ENCODE measurements at regions not wholly inside any gene's neighbourhood (a gene's known extent, or its start where the extent isn't known, plus 50 kb on each side); places are given as distances from the start of the nearest gene placed in this dataset.

DNA sequence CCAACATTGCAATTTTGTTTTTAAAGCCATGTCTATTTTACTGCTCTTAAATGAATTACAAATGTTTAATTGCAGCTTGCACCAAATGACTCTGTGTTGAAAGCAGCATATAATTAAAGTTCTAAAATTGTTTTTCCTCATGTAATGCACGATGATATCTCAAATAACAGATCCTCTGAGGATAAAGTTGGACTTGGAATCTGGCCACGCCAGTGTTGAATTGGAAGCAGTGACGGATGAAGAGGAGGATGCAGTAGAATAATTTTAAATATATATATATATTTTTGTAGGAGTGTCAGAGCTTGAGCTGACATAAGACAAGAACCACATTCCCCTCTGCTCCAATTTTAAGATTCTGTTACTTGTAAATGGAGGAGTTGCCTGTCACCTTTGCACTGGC, 406.6 kb upstream of the DPPA4 start:
- DNase-seq (ENCODE audit: extremely low spot score, unreplicated experiment) = no peak
- TF ChIP-seq CTCF (conservative IDR thresholded peaks at IDR 0.05) = no peak
- H3K4me3 Mint-ChIP-seq = no peak overlapping the region
- no peaks in the 10 kb centered on the region for H3K4me1 Mint-ChIP-seq (ENCODE audit: unreplicated experiment)
- peaks cover 8% of the 10 kb centered on the region for H3K9me3 Mint-ChIP-seq
- no peak overlapping the region for H3K27ac Mint-ChIP-seq
- no peaks in the 10 kb centered on the region for H3K36me3 Mint-ChIP-seq
- H3K27me3 Mint-ChIP-seq = no peaks in the 10 kb centered on the region

DNA sequence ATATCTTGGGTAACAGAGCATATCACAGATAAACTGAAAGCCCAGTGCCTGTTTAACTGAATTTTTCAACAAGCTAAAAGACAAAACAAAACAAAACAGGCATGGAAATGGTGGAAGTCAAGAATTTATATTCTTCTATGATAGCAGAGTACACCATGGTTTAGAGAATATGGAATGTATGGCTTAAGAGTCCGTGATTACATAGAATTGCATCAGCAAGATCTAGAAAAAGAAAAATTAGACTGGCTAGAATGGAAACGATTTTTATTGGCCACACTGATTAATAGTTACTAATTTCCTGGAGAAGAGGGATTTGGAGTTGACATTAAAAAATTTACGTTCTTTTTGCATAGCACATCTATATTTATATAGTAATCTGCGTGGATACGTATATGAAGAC, 435.2 kb upstream of the DPPA4 start:
- no peaks in the 10 kb centered on the region for H3K36me3 Mint-ChIP-seq
- no peak overlapping the region for H3K4me3 Mint-ChIP-seq

GRCh38 chr3:109774108-109774507, 436.8 kb upstream of the DPPA4 start:
- peaks cover 3% of the 10 kb centered on the region for H3K27me3 Mint-ChIP-seq
- H3K9me3 Mint-ChIP-seq = peaks cover 10% of the 10 kb centered on the region
- H3K36me3 Mint-ChIP-seq = no peaks in the 10 kb centered on the region
- no peak overlapping the region for H3K4me3 Mint-ChIP-seq
- no peak for TF ChIP-seq CTCF (conservative IDR thresholded peaks at IDR 0.05)
- no peaks in the 10 kb centered on the region for H3K4me1 Mint-ChIP-seq (ENCODE audit: unreplicated experiment)
- no peak overlapping the region for H3K27ac Mint-ChIP-seq
- DNase-seq (ENCODE audit: extremely low spot score, unreplicated experiment) = no peak

More for the DNA sequence above, 435.2 kb upstream of the DPPA4 start:
- H3K27me3 Mint-ChIP-seq = peaks cover 3% of the 10 kb centered on the region
- H3K4me1 Mint-ChIP-seq (ENCODE audit: unreplicated experiment) = no peaks in the 10 kb centered on the region
- no peak overlapping the region for H3K27ac Mint-ChIP-seq
- peaks cover 9% of the 10 kb centered on the region for H3K9me3 Mint-ChIP-seq
- TF ChIP-seq CTCF (conservative IDR thresholded peaks at IDR 0.05) = no peak
- DNase-seq (ENCODE audit: extremely low spot score, unreplicated experiment) = no peak

DNA sequence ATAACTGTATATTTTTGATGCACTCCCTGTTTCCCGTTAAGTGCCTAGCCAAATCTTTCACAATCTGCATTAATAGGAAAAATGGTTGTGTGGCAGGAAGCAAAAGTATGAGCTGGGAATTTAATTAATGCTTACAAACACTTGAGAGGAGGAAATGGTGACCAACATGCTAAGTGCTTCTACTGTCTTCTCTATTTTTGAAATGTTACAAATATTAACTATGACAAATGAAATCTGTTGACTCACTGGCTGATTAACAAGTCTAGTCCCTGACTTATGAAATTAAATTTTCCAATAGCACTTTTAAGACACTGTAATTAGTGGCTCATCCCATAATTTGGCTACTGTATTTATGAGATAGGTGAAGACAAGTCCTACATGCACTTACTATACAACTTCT, 446.9 kb upstream of the DPPA4 start:
- Mint-ChIP-seq H3K9me3 (peaks cover 3% of the 10 kb centered on the region), H3K4me3 (no peak overlapping the region), H3K27ac (no peak overlapping the region), H3K36me3 (no peaks in the 10 kb centered on the region), H3K27me3 (no peaks in the 10 kb centered on the region), H3K4me1 (ENCODE audit: unreplicated experiment) (no peaks in the 10 kb centered on the region)
- no peak for DNase-seq (ENCODE audit: extremely low spot score, unreplicated experiment)
- TF ChIP-seq CTCF (conservative IDR thresholded peaks at IDR 0.05) = no peak

DNA sequence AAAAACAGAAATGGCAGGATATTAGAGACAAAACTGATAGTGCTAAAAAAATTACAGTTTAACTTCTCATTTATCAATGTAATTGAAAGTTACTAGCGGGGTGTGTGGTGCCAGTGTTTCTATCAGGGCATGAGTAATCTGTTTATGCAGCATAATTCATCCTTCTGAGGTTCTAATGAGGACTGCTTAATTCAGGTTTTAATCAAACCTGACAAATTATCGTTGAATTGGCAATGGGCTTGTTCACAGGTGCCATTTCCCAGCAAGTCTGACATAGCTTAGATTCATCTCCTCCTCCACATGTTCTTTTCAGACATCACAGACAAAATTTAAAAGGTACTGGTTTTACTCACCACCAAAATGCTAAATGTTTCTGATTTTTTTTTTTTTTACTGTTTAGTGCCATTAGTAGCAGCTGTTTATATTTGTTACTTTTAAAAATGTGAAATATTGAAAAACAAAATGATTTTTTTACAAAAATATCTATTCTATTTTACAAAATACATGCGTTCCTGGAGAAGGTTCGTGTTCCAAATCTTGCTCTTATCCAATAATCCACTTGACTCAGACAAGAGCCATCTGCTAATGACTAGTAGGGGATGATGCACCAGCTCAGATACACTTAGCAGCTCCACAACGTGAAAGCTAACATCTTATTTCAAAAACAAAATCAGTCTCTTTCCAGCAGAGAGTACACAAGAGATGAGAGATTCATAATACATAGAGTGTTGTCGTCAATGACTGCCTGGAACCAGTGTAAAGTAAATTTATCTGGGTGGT, 447.7 kb upstream of the DPPA4 start:
- TF ChIP-seq CTCF (conservative IDR thresholded peaks at IDR 0.05) = no peak
- Mint-ChIP-seq H3K4me3 (no peak overlapping the region), H3K36me3 (no peaks in the 10 kb centered on the region), H3K4me1 (ENCODE audit: unreplicated experiment) (no peaks in the 10 kb centered on the region), H3K27ac (no peak overlapping the region), H3K9me3 (no peaks in the 10 kb centered on the region), H3K27me3 (no peaks in the 10 kb centered on the region)
- DNase-seq (ENCODE audit: extremely low spot score, unreplicated experiment) = no peak
